HT1080 (cell line): ENCODE measurements at regions not wholly inside any gene's neighbourhood (a gene's known extent, or its start where the extent isn't known, plus 50 kb on each side); places are given as distances from the start of the nearest gene placed in this dataset.
"Not testable (repeated sequence)": the region's sequence is repeated elsewhere in the genome, so short reads cannot be mapped to it uniquely, and the experiment has no call there.

Experiments used
- DNase-seq: peaks from one replicate; pipeline ENCODE4 v3.0.0-alpha.2; 2015; ENCODE audit warnings: low read depth

- DNase-seq: no peak
Observed at GRCh38 chr18:9047715-9048114, 54.8 kb upstream of the NDUFV2 start.

GRCh38 chr18:9048236-9048635 lies 54.3 kb upstream of the NDUFV2 start:
- DNase-seq: no peak

DNA sequence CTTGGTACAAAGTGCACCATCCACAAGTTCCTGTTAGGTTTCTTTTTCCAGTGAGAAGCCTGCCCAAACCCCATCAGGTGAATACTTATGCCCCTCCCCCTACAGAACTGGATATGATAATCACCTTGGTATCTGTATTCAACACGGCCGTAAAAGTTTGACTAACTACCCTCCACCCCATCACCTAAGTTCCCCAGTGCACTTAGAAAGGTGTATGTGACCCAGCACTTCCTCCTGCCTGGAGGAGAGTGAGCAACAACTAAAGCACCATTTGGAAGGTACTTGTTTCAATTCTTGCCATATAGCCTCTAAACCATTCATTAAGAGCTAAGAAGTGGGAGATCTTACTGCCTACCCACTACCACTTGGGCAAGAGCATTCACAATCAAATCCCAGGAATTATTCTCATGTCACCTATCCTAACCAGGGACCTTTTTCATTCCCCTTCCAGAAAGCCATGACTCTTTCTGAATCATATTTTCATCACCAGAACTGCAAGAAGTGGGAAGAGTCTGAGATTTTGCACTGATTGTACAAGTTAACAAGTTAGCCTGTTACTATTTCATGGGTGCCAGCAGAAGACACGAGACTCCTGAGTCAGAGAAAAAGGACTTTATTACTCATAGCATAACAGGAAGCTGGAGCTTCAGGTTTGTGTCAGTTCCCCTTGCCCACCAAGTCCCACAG lies 53.5 kb upstream of the NDUFV2 start:
- DNase-seq: peak; percentile 79

DNA sequence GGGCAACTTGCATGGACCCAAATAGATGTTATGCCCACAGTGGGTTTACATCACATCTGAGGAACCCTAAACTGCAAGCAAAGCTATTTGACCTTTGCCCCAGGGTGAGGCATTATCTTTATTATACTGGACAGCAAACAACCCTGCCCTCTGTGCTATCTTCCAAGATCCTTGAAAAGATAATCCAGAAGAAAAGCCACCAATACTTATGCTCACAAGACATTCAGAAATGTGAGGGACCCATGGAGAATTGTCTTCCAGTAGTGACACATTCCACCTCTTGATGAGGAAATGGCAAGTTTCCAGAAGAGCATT lies 53.0 kb upstream of the NDUFV2 start:
- no peak for DNase-seq

DNA sequence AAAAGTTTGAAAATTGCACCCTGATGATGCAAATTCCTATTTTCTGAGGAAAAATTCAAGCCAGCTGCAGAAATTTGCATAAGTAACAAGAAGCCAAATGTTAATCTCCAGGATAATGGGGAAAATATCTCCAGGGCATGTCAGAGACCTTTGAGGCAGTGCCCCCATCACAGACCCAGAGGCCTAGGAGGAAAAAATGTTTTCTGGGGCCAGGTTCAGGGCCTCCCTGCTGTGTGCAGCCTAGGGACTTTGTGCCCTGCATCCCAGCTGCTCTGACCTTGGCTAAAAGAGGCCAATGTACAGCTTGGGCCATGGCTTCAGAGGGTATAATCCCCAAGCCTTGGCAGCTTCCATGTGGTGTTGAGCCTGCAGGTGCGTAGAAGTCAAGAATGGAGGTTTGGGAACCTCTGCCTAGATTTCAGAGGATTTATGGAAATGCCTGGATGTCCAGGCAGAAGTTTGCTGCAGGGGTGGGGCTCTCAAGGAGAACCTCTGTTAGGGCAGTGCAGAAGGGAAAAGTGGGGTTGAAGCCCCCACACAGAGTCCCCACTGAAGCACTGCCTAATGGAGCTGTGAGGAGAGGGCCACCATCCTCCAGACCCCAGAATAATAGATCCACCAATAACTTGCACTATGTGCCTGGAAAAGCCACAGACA lies 51.7 kb upstream of the NDUFV2 start:
- not testable (repeated sequence) for DNase-seq
